ENCODE measurements at regions not wholly inside any gene's neighbourhood (a gene's known extent, or its start where the extent isn't known, plus 50 kb on each side); places are given as distances from the start of the nearest gene placed in this dataset.

- TF ChIP-seq POLR2AphosphoS5 (IDR thresholded peaks at IDR 0.05; ENCODE audit: low read depth, low read length) (no peak), CTCF (IDR thresholded peaks at IDR 0.05; ENCODE audit: control extremely low read depth in 1 of 3, insufficient read depth in 1 of 3, low read depth in 1 of 3, low read length in 3 of 3) (no peak), POLR2A (IDR thresholded peaks at IDR 0.05; ENCODE audit: control extremely low read depth in 1 of 2, low read depth in 2 of 2, low read length in 2 of 2) (no peak), SUZ12 (IDR thresholded peaks at IDR 0.05; ENCODE audit: low read length) (no peak), KDM5A (IDR thresholded peaks at IDR 0.05; ENCODE audit: low read length) (no peak)
These were observed 77.5 kb downstream of the MAGED4 start for GRCh38 chrX:52262195-52262546.
